Suprapubic skin (tissue), 4 donors: ENCODE measurements at regions not wholly inside any gene's neighbourhood (a gene's known extent, or its start where the extent isn't known, plus 50 kb on each side); places are given as distances from the start of the nearest gene placed in this dataset.

Experiments used
- DNase-seq, 2 donors: peaks; one replicate each; pipeline ENCODE4 v3.0.0-alpha.2; 2019; ENCODE audit warnings: low spot score in 2 of 2
- H3K27ac ChIP-seq: fragments of 200-600 bp; sonication (generic); one replicate; pipeline ENCODE4 v1.5.1; 2019
- H3K27me3 ChIP-seq: fragments of 200-600 bp; sonication (generic); one replicate; pipeline ENCODE4 v1.5.1; 2019
- H3K36me3 ChIP-seq: fragments of 200-600 bp; sonication (generic); one replicate; pipeline ENCODE4 v1.5.1; 2019
- H3K4me1 ChIP-seq: fragments of 200-600 bp; sonication (generic); one replicate; pipeline ENCODE4 v1.5.1; 2019
- H3K4me3 ChIP-seq: fragments of 200-600 bp; sonication (generic); one replicate; pipeline ENCODE4 v1.5.1; 2019; ENCODE audit warnings: mild to moderate bottlenecking
- H3K9me3 ChIP-seq: fragments of 200-600 bp; sonication (generic); one replicate; pipeline ENCODE4 v1.5.1; 2019
- CTCF ChIP-seq, 2 donors: fragments of 200-600 bp in 1 of 2; fragments of 450-650 bp in 1 of 2; sonication (generic) in 1 of 2; IDR thresholded peaks; one replicate each; pipeline ENCODE4 v1.5.1; 2016 to 2019; ENCODE audit warnings: antibody characterized with exemption in 2 of 2, mild to moderate bottlenecking in 1 of 2, moderate library complexity in 1 of 2
- EP300 ChIP-seq: sonication (generic); formaldehyde crosslinking; IDR thresholded peaks from one replicate; pipeline ENCODE4 v1.6.1; 2017; ENCODE audit warnings: antibody characterized with exemption
- POLR2A ChIP-seq, 2 donors: fragments of 450-650 bp; IDR thresholded peaks; one replicate each; pipeline ENCODE4 v1.6.1; 2017; ENCODE audit warnings: antibody characterized with exemption in 2 of 2, mild to moderate bottlenecking in 2 of 2, moderate library complexity in 2 of 2
- POLR2AphosphoS5 ChIP-seq, 3 donors: sonication (generic); formaldehyde crosslinking; IDR thresholded peaks; one replicate each; pipeline ENCODE4 v1.6.1; 2017; ENCODE audit warnings: antibody characterized with exemption in 3 of 3
- WGBS: methylation state at CpG from one replicate; pipeline ENCODE4 v1.1.5; 2018; 5-methylcytosine and 5-hydroxymethylcytosine counted together

- H3K9me3 ChIP-seq, result no peaks in the 10 kb centered on the region
- peak overlapping the region; percentile 18 for H3K27ac ChIP-seq
- H3K4me1 ChIP-seq, result peaks cover 36% of the 10 kb centered on the region
- DNase-seq, result no peak
- TF ChIP-seq CTCF (IDR thresholded peaks at IDR 0.05) (no peak), EP300 (no peak), POLR2A (IDR thresholded peaks at IDR 0.05) (no peak), POLR2AphosphoS5 (IDR thresholded peaks at IDR 0.05) (no peak)
- H3K27me3 ChIP-seq, result peaks cover 9% of the 10 kb centered on the region
- 68% methylated on average over 15 of the region's 18 CpGs for WGBS
- no peaks in the 10 kb centered on the region for H3K36me3 ChIP-seq
- no peak overlapping the region for H3K4me3 ChIP-seq
Measured at GRCh38 chr2:120526997-120527945, 181.3 kb downstream of the INHBB start.

- 66% methylated on average over 11 of the region's 11 CpGs for WGBS
- no peak for TF ChIP-seq POLR2A (IDR thresholded peaks at IDR 0.05)
- TF ChIP-seq EP300, result no peak
- TF ChIP-seq POLR2AphosphoS5 (IDR thresholded peaks at IDR 0.05), result no peak
- no peak for TF ChIP-seq CTCF (IDR thresholded peaks at IDR 0.05)
- Histone ChIP-seq H3K27ac (no peak overlapping the region), H3K4me3 (no peak overlapping the region), H3K4me1 (peaks cover 44% of the 10 kb centered on the region), H3K36me3 (no peaks in the 10 kb centered on the region), H3K27me3 (peaks cover 4% of the 10 kb centered on the region), H3K9me3 (no peaks in the 10 kb centered on the region)
- no peak for DNase-seq
Measured at GRCh38 chr2:120528051-120528692, 182.2 kb downstream of the INHBB start.

GRCh38 chr2:120528693-120529076 lies 182.7 kb downstream of the INHBB start:
- 93% methylated on average over 7 of the region's 7 CpGs for WGBS
- Histone ChIP-seq H3K4me1 (peaks cover 45% of the 10 kb centered on the region), H3K27ac (no peak overlapping the region), H3K27me3 (peaks cover 4% of the 10 kb centered on the region), H3K9me3 (no peaks in the 10 kb centered on the region), H3K36me3 (no peaks in the 10 kb centered on the region), H3K4me3 (no peak overlapping the region)
- TF ChIP-seq POLR2AphosphoS5 (IDR thresholded peaks at IDR 0.05) (no peak), CTCF (IDR thresholded peaks at IDR 0.05) (no peak), POLR2A (IDR thresholded peaks at IDR 0.05) (no peak), EP300 (no peak)
- DNase-seq, result no peak

GRCh38 chr2:120530781-120531180 lies 184.8 kb downstream of the INHBB start:
- WGBS, result 98% methylated on average over 4 of the region's 4 CpGs
- Histone ChIP-seq H3K36me3 (no peaks in the 10 kb centered on the region), H3K4me1 (peaks cover 43% of the 10 kb centered on the region), H3K27me3 (no peaks in the 10 kb centered on the region), H3K4me3 (no peak overlapping the region), H3K27ac (no peak overlapping the region), H3K9me3 (no peaks in the 10 kb centered on the region)
- no peak for DNase-seq
- TF ChIP-seq EP300, result no peak
- no peak for TF ChIP-seq CTCF (IDR thresholded peaks at IDR 0.05)
- no peak for TF ChIP-seq POLR2AphosphoS5 (IDR thresholded peaks at IDR 0.05)
- TF ChIP-seq POLR2A (IDR thresholded peaks at IDR 0.05), result no peak

GRCh38 chr2:120531365-120531764 lies 185.4 kb downstream of the INHBB start:
- DNase-seq, result no peak
- Histone ChIP-seq H3K27ac (no peak overlapping the region), H3K27me3 (no peaks in the 10 kb centered on the region), H3K4me3 (no peak overlapping the region), H3K4me1 (peaks cover 37% of the 10 kb centered on the region), H3K36me3 (no peaks in the 10 kb centered on the region), H3K9me3 (no peaks in the 10 kb centered on the region)
- TF ChIP-seq EP300 (no peak), POLR2AphosphoS5 (IDR thresholded peaks at IDR 0.05) (no peak), CTCF (IDR thresholded peaks at IDR 0.05) (no peak), POLR2A (IDR thresholded peaks at IDR 0.05) (no peak)
